ENCODE measurements at regions not wholly inside any gene's neighbourhood (a gene's known extent, or its start where the extent isn't known, plus 50 kb on each side); places are given as distances from the start of the nearest gene placed in this dataset.

GRCh38 chr4:59314637-59315036, 1885.5 kb upstream of the ADGRL3 start:
- no peak for TF ChIP-seq CTCF (conservative IDR thresholded peaks at IDR 0.05; ENCODE audit: low read depth, low read length)
- no peak for TF ChIP-seq EZH2 (IDR thresholded peaks at IDR 0.05; ENCODE audit: borderline replicate concordance, low read depth, low read length, poor library complexity, severe bottlenecking)
